NAMALWA (cell line): ENCODE measurements at regions not wholly inside any gene's neighbourhood (a gene's known extent, or its start where the extent isn't known, plus 50 kb on each side); places are given as distances from the start of the nearest gene placed in this dataset.
A peak's percentile ranks its signal among the peaks of the same experiment; 100 is the strongest.
"Not testable (repeated sequence)": the region's sequence is repeated elsewhere in the genome, so short reads cannot be mapped to it uniquely, and the experiment has no call there.

Experiments
- DNase-seq: peaks from one replicate; pipeline ENCODE4 v3.0.0-alpha.2; 2015; ENCODE audit warnings: low spot score

DNA sequence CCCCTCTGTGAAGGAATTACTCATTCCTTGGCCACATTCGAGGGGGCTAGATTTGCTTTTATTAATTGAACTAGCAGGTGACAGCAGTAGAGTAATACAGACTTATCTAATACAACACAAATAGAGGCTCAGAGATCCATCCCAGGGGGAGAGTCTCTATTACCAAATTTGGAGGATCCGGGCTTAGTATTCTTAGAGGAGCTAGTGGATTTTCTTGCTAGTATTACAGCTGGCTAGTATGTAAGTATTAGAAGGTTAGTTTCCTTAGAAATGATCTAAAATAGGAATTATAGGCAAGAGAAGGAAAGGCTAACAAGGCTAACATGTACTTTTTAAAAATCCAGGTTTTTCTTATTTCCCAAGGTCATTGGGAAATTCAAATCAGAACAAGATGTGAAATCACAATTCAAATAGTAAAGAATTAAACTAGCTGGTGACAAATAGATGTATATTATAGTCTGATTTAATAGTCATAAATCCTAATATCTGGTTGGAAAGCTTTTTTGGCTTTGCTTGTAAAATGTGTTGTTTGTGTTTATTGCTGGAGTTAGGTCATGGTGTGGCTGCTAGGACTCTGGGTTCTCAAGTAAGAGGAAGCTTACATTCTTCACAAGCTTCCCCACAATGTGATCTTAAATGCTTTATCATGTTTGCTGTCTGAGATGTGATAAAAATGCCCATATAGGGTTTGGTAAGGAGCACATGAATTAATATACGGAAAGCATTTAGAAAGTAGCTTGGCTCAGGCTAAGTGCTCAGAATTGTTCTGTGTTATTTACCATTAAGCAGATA is 160.4 kb upstream of the MPDZ start:
- no peak for DNase-seq

DNA sequence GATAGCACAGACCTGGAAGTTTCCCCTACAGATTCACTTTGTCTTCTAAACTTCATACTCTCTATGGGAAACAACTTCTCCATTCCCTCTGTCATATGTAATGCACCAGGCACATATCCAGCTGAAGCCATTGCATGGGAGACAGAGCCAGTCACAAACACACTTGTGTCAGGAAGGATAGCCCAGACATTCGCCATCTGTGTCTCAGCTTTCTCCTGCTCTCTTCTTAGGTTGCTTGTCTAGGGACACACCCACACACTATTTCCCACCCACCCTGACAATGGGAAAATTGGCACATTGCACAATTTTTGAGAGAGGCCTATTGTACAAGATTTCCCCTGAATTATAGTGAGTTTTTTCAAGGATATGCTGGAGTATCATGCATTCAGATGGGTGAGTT is 158.4 kb upstream of the MPDZ start:
- DNase-seq, result no peak

DNA sequence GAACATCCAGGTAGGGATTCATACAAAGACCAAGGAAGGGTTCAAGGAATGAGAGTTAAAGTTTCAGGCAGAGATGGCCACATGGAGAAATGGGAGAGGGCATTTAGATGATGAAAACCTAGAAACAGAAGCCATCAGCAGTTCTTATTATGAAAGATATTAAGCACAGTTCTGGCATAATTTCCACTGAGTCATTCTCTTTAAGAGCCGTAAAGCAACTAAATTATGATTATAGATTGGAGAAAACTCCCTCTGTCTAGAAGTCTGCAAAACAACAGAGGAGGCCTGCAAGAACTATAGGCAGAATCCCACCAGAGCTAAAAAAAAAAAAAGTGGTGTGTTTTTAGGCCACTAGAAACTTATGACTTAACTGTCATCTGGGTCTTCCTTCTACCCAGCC is 157.1 kb upstream of the MPDZ start:
- DNase-seq, result no peak

DNA sequence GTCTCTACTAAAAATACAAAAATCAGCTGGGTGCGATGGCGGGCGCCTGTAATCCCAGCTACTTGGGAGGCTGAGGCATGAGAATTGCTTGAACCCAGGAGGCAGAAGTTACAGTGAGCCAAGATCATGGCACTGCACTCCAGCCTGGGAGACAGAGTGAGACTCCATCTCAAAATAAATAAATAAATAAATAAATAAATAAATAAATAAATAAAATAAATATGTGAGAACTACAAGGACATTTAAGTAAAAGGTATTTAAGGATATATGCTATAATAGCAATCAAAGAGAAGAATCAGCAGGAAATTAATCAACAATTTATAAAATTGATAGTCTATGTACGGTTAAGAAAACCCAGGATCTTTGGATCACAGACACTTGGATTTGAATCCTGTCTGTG is 154.0 kb upstream of the MPDZ start:
- not testable (repeated sequence) for DNase-seq

DNA sequence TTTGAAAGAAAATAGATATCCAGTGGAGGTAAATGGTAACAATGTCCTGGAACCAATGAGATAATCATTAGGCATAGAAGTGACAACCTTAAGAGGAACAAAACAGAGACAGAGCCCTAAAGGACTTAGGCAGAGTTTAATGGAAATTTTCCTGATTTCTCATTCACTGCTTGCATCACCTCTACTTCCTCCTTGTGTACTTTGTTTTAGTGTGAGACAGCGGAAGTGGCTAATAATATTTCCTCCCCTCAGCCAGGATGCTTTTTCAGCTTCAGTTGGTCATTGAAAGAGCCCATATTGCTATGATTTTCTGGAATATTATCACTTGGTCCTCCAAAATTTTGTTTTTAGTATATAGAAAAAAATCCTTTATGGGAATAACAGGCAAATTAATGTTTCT is 153.4 kb upstream of the MPDZ start:
- no peak for DNase-seq

DNA sequence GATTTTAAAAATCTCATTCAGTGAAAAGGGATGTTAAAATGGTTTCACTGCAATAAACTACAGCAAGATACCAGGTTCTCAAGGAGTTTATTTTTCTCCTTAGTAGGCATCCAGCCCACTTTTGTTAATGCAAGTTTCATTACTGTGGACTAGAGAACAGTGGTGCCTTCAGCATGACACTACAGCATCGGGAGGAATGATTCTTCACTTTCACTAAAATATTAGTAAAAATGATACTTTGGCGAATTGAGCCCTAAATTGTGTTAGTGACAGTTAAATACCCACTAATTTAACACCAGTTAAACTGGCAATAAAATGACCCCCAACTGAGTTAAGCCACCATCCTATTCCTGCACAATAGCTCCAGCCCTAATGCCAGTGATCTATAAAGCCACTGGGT is 152.2 kb upstream of the MPDZ start:
- no peak for DNase-seq

DNA sequence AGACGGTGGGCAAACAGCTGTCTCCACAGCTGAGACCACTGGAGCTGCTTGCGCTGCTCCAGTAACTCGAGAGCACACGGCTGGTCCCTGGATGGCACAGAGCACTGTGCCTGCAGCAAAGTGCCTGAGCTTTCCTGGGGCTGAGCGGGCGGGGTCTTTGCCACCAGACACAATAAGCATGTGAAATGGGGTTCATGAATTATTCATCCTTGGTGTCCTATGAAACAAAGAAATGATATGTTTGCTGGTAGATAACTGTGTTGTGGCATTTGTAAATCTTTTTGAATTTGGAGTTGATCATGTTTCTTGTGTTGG is 151.7 kb upstream of the MPDZ start:
- DNase-seq, result no peak

DNA sequence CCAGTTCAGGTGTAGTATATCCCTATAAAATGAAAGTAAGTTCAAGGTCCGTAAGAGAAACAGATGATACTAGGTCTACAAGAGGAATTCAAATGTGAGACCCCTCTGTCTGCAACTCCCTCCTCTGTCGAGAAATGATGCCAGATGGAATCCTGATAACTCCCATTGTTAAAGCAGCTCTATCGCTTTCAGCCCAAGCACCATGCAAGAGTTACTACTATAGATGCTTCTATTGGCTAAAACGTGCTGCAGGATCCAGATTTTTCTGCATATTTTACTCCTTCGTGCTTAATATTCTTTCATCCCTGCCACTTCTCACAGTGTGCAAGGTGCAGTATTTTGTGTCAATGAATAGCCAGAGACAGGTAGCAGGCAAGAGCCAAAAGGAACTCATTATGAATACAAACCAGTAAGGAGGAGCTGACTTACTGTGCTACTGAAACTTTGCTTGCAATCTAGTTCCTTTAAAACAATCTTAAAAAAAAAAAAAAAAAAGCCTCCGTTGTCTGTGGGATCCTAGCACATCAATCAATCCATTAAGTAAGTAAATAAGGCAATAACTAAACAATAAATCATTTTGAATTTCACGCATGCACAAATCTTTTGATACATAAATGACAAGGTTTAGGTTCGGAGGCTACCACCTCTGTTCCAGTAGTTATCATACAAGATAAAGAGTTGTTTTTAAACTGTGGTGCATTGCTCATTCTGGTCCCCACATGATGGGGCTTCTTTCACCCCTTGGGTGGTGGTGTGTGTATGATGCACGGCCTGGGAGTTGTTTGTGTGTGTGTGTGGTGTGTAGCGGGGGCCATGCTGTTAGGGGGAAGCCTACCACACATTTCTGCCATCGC is 151.1 kb upstream of the MPDZ start:
- no peak for DNase-seq

DNA sequence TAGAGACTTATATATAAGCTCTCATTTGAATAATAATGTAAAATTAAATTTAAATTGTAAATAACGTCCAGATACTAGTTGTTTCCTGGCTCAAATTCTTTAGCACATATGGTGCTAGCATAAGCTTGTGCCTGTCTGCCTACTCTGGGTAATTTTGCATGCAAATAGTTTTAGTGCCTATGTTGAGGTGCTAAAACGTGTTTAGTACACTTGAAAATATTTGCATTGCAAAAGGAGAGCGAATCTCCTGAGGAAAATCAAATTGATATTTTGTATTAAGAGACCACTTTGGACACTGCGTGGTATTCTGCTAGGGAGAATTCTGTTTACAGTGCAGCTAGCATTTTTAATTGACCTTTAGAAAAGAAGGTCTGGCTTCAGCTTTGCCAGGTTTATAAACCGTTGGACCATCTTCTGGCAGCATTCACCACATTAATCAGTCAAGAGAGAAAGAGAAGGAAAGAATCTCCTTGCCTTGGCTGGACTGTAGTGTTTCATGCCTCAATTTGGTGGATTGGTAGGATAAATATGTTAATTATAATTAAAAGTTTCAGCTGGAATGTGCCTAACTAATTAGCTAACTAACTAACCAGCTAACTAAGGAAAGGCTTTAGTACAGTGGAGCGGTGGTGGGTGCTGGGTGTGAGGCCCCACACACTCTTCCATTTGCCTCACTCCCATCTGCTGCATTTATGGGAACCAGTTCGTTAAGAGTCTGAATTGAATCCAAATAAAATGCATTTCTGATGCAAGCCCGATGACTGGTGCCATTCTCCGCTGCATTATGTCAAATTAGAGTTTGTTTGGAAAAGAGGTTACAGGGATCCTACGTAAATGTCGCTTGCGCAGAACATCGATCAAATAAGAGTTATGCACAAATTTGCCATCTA is 150.1 kb upstream of the MPDZ start:
- DNase-seq, result no peak

DNA sequence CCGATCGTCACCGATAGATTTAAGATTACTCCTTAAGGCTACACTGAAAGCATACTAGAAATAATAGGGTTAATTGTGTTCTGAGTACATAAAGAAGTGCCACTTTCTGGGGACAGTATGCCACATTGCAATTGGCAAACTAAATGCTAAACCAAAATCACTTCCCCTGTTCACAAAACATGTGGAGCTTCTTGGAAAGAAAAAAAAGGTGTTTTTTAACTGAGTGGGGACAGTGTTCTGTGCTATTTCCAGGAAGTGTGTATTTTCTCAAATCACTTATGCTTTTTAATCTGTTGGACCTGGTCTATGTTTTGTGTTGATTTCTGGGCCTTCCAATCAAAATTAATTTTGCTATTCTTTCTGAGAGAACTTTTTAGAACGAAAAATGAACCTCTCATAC is 149.3 kb upstream of the MPDZ start:
- no peak for DNase-seq

DNA sequence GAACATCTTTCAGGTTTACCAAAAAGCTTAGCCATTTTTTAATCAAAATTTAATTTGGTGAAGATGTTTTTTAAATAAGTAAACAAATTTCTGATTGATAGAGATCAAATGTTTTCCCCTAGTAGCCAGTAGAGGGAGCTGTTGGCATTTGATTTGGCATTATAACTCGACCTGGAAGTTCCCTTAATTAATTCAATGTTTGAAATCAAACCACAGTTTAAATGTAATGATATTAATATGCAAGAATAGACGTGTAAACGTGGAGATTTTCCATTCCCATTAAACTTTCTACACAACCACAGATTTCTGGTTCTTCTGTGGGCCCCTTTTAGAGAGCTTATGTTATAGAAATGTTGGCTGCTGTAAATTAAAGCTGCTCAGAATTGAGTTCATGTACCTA is 148.1 kb upstream of the MPDZ start:
- DNase-seq, result peak; percentile 55

DNA sequence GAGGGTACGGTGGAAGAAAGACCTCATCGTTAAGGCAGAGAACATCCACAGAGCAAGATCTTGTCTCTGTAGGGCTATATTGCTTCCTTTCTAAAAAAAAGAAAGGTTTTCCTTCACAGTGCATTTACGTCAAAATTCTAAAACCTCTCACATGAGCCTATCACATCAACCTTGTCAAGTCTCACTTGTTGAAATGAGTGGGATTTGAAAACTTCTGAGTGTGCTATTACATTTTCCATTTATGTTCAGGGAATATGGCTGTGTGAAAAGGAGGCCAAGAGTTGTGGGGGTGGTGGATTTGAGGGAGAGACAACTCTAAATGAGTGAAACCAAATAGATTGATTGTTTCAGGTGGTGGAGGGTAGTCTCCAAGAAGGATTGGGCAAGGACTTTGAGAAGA is 147.1 kb upstream of the MPDZ start:
- DNase-seq, result no peak

DNA sequence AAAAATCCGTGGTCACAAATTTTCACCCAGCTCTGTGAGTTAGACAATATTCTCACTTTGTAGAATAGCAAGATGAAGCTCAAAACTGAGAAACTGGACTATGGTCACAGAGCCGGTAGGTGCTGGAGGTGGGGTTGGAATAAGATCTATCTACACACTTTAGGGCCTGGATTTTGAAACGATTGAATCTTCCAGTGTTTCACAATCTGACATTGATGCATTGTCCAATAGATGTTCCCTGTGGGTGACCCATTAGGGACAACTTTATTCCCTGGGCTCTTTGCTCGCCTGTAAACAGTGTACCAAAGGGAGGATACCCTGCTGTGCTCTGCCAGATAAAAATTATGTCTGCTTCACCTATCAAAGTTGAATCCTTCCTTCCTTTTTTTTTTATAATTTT is 145.4 kb upstream of the MPDZ start:
- no peak for DNase-seq

DNA sequence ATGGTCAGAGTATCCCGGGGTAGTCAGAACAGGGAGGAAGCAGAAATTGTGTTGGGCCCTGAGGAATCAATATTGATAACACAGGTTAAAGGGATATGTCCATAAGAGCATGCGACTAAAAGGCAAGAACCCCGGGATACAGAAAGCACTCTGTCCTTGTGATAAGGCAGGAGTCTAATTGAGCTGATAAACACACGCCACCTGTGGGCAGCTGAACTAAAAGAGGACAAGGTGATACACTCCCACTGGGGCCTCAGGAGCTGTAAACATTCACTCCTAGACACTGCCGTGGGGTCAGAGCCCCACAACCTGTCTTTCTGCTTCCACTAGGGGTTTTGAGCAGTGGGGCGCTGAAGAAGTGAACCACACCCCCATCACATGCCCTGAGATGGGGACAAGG is 144.7 kb upstream of the MPDZ start:
- no peak for DNase-seq

DNA sequence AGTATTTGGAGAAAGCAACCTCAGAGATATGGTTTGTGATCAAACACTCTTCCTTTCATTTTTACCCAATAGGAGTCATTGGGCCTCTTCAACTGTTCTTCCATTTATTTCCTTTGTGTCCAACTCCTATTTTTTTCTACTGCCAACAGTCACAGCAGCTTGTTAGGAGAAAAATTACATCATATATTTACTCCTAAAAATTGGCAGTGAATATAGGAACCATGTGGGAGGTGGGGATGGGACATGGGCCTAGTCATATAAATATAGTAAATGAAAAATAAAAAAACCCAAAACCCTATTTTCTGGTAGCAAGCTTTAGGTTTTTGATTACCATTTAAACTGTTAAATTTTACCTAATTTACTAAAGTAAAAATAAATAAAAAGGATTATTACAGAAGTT is 134.9 kb upstream of the MPDZ start:
- no peak for DNase-seq

DNA sequence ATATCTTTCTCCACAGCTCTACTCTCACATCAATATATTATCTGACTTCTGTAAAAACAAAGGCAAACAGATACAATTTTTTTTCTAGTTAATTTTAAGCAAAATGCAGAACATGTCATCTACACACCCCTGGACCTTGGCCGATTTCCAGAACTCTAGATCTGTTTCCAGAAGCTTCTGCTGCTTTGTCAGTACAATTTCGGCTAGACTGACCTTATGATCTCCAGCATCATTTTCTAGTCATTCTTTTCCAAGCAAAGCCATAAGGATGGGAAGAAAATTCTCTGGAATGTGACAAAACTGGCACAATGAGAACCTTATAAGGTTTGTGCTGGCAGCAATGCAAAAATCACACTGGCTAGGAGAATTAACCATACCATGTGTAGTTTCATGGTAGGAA is 132.8 kb upstream of the MPDZ start:
- DNase-seq, result no peak

DNA sequence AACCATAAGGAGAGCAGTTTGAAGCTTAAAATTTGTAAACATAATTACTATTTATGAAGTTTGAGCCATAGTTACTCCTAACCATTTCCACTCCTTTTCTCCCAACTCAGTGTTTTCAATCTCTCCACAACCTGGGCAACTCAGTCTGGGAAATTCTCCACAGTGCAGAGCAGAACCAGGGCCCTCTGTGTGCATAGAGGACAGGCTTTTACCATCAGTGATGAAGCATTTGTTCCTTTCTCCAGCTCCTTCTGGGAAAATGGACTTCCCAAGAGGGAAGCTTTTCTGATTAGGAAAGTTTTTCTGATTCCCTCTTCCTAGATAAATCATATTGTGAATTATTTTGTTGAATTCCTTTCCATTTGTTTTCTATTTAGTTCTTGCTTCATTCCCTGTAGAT is 132.3 kb upstream of the MPDZ start:
- DNase-seq, result no peak

DNA sequence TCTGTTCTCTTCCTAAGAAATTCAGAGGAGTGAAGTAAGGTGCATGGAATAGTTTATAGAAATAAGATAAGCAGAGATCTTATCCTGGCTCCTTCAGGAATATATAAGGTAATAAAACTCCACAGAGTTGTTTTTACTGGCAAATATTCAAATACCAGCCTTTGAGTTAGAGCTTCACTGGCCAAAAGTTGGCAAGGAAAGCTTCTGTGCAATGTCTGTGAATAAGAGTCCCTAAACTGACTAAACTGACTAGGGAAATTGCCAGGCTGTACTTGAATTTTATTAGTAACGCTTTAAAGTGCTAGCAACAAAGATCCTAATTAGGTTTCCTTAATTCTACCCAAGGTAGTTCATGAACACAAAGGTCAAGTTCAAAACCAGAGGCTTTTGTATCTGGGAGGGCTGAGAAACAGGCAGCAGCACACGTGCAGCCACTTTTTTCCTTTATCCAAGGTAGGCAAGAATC is 131.1 kb upstream of the MPDZ start:
- DNase-seq, result no peak

DNA sequence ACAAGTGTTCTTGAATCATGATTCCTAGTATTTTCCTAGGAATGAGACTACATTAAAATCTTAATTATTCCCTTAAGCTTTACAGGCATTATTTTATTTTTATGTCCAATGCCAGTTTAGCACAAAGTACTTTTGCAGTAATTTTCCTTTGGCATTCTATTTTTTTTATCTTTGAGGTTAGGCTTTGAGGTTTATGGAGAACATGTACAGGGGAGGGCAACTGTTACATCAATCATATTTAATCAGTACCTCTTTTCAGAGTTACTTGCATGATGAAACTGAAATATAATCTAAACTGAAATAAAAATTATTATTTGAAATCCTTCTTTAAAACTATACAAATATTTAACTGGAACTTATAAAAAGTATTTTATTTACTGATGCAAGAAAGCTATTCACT is 118.2 kb upstream of the MPDZ start:
- DNase-seq, result no peak

DNA sequence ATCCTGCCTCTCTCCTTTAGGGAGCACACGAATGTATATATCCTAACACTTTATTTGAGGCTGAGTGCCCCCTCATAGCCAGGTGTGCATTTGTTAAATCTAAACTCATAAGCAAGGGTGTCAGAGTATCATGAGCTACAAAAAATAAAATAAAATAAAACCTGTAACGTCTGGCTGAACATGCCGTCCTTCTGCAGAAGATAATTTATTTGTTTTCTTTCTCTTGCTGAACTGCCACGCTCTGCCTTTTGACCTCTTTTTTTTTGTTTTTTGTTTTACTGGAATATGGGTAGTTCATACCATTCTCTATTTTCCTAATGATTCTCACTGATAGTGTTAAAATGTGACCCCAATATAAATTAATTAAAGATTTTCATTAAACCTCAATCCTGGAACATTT is 117.7 kb upstream of the MPDZ start:
- no peak for DNase-seq

DNA sequence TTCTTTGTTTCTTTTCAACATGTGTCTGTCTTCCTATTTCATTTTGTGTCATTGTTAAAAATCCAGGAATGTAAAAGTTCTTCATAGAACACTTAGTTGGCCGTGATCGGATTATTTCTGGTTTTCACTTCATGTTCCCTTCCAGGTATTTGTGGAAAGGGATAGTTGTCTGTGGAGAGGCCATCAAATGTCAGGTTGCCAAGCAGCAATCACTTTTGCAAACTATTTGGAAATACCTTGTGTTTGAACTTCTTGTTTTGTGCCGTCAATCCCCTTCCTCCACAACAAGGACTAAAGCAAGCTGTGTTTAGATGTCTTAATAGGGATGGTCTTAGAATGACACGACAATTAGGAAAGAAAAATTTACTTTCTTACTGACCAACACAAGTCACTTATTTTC is 116.9 kb upstream of the MPDZ start:
- no peak for DNase-seq

DNA sequence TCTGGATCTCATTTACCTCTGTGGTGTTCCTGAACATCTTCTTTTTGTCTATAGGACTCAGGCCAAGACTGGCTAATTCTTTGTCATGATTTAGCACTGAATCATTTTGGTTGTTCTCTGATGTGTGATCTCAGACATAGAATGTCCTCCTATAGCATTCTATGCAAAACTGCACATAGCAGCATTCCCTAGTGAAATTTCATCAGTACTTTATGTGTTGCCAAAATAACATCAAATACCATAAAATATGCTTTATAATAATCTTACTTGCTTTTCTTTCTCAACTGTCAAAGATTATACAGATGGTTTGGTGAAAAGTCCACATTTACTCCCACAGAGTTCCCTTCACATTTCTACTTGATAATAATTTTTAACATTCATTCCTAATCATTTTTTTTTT is 115.7 kb upstream of the MPDZ start:
- no peak for DNase-seq

DNA sequence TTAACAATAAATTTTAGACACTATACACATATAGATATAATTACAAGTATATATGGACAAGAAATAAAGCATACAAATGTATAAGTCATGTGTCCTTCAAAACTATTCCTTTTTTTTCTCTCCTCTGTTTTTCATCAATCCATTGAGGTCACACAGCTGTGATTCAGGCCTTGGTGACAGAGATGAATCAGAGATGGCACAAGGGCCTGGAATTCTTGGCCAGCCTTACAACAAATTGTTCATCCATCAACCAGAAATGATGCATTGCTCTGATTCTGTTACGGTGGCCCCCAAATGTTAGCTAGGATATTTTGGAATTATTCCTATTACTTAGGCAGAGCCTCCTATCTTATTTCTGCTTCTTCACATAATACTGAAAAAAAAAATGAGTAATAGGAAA is 108.7 kb upstream of the MPDZ start:
- DNase-seq, result no peak
